ENCODE measurements at regions not wholly inside any gene's neighbourhood (a gene's known extent, or its start where the extent isn't known, plus 50 kb on each side); places are given as distances from the start of the nearest gene placed in this dataset.

GRCh38 chr6:15842727-15843117 is 179.9 kb upstream of the DTNBP1 start:
- TF ChIP-seq CTCF (IDR thresholded peaks at IDR 0.05; ENCODE audit: low read depth, low read length, poor library complexity, severe bottlenecking): no peak
- no peak for TF ChIP-seq EZH2phosphoT487 (IDR thresholded peaks at IDR 0.05; ENCODE audit: borderline replicate concordance, low read length)

All from DOHH2 (cell line).